ENCODE measurements at regions not wholly inside any gene's neighbourhood (a gene's known extent, or its start where the extent isn't known, plus 50 kb on each side); places are given as distances from the start of the nearest gene placed in this dataset.
"Not testable (repeated sequence)": the region's sequence is repeated elsewhere in the genome, so short reads cannot be mapped to it uniquely, and the experiment has no call there.

DNA sequence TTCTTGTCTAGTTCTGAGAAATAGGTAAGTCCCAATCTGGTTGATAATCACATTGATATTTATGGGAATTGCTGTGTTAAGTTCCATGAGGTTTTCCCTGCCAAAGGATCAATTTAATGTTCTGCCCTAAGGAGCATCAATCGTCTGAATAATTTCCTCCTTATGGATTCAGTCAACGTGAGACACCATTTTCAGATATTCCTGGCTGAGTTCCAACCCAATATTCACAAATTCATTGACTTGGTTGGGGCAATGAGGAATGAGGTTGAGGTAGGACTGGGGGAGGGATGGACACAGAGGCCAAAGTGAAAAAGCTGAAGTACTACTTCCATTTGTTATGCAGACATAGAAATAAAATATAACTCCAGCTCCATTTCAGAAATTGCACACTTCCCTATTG is 99.1 kb downstream of the ZNF622 start:
- WGBS, 2 donors: 48 to 66% methylated on average over 2 of the region's 2 CpGs
- Histone ChIP-seq H3K27me3 (no peaks in the 10 kb centered on the region), H3K4me1 (no peaks in the 10 kb centered on the region), H3K36me3 (ENCODE audit: low read depth, missing control alignments) (no peaks in the 10 kb centered on the region), H3K27ac (no peak overlapping the region), H3K4me3 (no peak overlapping the region), H3K9me3 (no peaks in the 10 kb centered on the region)
- intact Hi-C loops (cut with DNase I; ENCODE audit: low total_unique reads): no loop called here
- DNase-seq: no peak
- TF ChIP-seq POLR2A (IDR thresholded peaks at IDR 0.05): no peak
- TF ChIP-seq, protein P1, sequence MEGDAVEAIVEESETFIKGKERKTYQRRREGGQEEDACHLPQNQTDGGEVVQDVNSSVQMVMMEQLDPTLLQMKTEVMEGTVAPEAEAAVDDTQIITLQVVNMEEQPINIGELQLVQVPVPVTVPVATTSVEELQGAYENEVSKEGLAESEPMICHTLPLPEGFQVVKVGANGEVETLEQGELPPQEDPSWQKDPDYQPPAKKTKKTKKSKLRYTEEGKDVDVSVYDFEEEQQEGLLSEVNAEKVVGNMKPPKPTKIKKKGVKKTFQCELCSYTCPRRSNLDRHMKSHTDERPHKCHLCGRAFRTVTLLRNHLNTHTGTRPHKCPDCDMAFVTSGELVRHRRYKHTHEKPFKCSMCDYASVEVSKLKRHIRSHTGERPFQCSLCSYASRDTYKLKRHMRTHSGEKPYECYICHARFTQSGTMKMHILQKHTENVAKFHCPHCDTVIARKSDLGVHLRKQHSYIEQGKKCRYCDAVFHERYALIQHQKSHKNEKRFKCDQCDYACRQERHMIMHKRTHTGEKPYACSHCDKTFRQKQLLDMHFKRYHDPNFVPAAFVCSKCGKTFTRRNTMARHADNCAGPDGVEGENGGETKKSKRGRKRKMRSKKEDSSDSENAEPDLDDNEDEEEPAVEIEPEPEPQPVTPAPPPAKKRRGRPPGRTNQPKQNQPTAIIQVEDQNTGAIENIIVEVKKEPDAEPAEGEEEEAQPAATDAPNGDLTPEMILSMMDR (IDR thresholded peaks at IDR 0.05): no peak

DNA sequence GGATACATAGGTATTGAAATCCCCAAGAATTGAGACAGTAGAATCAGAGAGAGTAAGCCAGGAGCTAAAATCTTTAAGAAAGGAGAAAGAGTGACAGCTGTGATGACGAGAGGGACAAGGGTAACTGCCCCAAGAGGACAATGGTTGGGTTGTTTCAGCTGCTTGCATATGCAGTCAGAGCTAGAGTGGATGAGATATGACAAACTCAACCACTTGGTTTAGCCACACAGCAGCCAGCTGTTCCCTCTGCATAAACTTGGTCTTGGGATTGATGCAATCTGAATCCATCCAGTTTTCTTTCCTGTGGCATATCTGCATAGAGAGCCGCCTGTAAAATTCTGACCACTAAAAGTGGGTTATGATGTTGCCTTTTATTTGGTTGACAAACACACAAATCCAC is 100.7 kb downstream of the ZNF622 start:
- no peak overlapping the region for H3K4me3 ChIP-seq
- H3K27me3 ChIP-seq: no peaks in the 10 kb centered on the region
- no peak overlapping the region for H3K27ac ChIP-seq
- H3K36me3 ChIP-seq (ENCODE audit: low read depth, missing control alignments): no peaks in the 10 kb centered on the region
- no peak for DNase-seq
- intact Hi-C loops (cut with DNase I; ENCODE audit: low total_unique reads): no loop called here
- no peaks in the 10 kb centered on the region for H3K9me3 ChIP-seq
- 44 to 54% methylated on average over 2 of the region's 2 CpGs for WGBS, 2 donors
- TF ChIP-seq POLR2A (IDR thresholded peaks at IDR 0.05): no peak
- TF ChIP-seq, protein P1 (IDR thresholded peaks at IDR 0.05): no peak
- H3K4me1 ChIP-seq: no peaks in the 10 kb centered on the region

DNA sequence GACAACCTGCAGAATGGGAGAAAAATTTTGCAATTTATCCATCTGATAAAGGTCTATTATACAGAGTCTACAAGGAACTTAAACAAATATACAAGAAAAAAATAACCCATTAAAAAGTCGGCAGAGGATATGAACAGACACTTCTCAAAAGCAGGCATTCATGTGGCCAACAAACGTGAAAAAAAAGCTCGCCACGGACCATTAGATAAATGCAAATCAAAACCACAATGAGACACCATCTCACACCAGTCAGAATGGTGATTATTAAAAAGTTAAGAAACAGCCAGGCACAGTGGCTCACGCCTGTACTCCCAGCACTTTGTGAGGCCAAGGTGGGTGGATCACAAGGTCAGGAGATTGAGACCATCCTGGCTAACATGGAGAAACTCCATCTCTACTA is 112.2 kb downstream of the ZNF622 start:
- H3K4me1 ChIP-seq; H3K36me3 ChIP-seq (ENCODE audit: low read depth, missing control alignments); H3K27me3 ChIP-seq; H3K4me3 ChIP-seq; H3K27ac ChIP-seq; H3K9me3 ChIP-seq; intact Hi-C loops (cut with DNase I; ENCODE audit: low total_unique reads); DNase-seq: not testable (repeated sequence)
- WGBS, 2 donors: 80 to 91% methylated on average over 5 of the region's 5 CpGs

DNA sequence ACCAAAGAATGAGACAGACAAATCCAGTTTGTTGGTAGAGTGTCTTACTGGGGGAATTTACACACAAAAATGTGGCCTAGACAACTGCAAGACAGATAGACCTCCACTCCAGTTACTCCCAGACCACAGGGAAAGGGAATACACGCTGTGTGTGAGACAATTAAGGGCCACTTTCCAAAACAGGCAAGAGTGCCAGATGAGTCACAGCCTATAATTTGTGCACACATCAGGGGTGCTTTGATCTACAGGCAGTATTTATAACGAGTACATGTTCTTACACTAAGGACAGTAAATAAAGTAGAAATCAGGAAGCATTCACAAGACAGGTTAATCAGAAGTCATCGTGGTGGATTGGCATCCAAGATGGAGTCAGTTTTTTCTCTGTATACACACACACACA is 114.8 kb downstream of the ZNF622 start:
- Histone ChIP-seq H3K4me3 (no peak overlapping the region), H3K9me3 (no peaks in the 10 kb centered on the region), H3K4me1 (no peaks in the 10 kb centered on the region), H3K27ac (no peak overlapping the region), H3K27me3 (no peaks in the 10 kb centered on the region), H3K36me3 (ENCODE audit: low read depth, missing control alignments) (no peaks in the 10 kb centered on the region)
- TF ChIP-seq, protein P1 (IDR thresholded peaks at IDR 0.05): no peak
- TF ChIP-seq POLR2A (IDR thresholded peaks at IDR 0.05): no peak
- WGBS, 2 donors: 70 to 72% methylated on average over 3 of the region's 3 CpGs
- no peak for DNase-seq
- intact Hi-C loops (cut with DNase I; ENCODE audit: low total_unique reads): no loop called here

DNA sequence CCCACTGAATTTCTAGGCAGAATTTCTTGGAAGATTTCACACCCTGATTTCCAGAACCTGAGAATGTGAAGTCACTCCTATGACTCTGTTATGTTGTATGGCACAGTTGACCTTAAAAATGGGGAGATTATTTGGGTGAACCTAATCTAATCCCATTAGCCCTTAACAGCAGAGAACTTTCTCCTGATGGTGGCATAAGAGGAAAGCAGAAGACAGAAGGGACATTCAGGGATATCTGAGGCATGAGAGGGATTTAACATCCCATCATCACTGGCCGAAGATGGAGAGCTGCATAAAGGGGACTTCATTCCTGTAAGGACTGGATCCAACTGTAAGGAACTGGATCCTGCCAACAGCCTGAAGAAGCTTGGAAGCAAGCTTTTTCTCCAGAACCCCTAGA is 119.2 kb downstream of the ZNF622 start:
- WGBS, 2 donors: 84 to 91% methylated on average over 1 of the region's 1 CpG
- Histone ChIP-seq H3K4me1 (no peaks in the 10 kb centered on the region), H3K9me3 (no peaks in the 10 kb centered on the region), H3K27me3 (no peaks in the 10 kb centered on the region), H3K4me3 (no peak overlapping the region), H3K27ac (no peak overlapping the region), H3K36me3 (ENCODE audit: low read depth, missing control alignments) (no peaks in the 10 kb centered on the region)
- intact Hi-C loops (cut with DNase I; ENCODE audit: low total_unique reads): no loop called here
- TF ChIP-seq, protein P1 (IDR thresholded peaks at IDR 0.05): no peak
- TF ChIP-seq POLR2A (IDR thresholded peaks at IDR 0.05): no peak
- DNase-seq: no peak

All from testis (tissue), 2 donors.